Liver (tissue), 8 donors: ENCODE measurements at regions not wholly inside any gene's neighbourhood (a gene's known extent, or its start where the extent isn't known, plus 50 kb on each side); places are given as distances from the start of the nearest gene placed in this dataset.

Experiments used
- DNase-seq: peaks from one replicate; pipeline ENCODE4 v3.0.0-alpha.2; 2017; ENCODE audit warnings: low spot score
- H3K27ac ChIP-seq, 2 donors: one replicate each; pipeline ENCODE4 v1.7.0; 2013; ENCODE audit warnings: inconsistent platforms in 2 of 2, low read length in 2 of 2, control low read depth in 1 of 2, low read depth in 1 of 2, mild to moderate bottlenecking in 1 of 2
- H3K27me3 ChIP-seq, 4 donors: one replicate each; pipeline versions ENCODE4 v1.6.1 to v1.7.0; 2013; ENCODE audit warnings: low read length in 3 of 4, inconsistent platforms in 1 of 4, mild to moderate bottlenecking in 1 of 4, moderate library complexity in 1 of 4; ENCODE audit not compliant: control insufficient read depth in 4 of 4, insufficient read depth in 4 of 4
- H3K36me3 ChIP-seq, 4 donors: one replicate each; pipeline versions ENCODE4 v1.6.1 to v1.7.0; 2013; ENCODE audit warnings: low read length in 3 of 4, mild to moderate bottlenecking in 3 of 4, low read depth in 1 of 4, moderate library complexity in 1 of 4; ENCODE audit not compliant: control insufficient read depth in 4 of 4, insufficient read depth in 3 of 4
- H3K4me1 ChIP-seq, 4 donors: one replicate each; pipeline versions ENCODE4 v1.6.1 to v1.7.0; 2013; ENCODE audit warnings: low read length in 3 of 4, mild to moderate bottlenecking in 3 of 4, moderate library complexity in 1 of 4; ENCODE audit not compliant: control insufficient read depth in 4 of 4, insufficient read depth in 4 of 4
- H3K4me3 ChIP-seq, 3 donors: one replicate each; pipeline versions ENCODE4 v1.6.1 to v1.7.0; 2013; ENCODE audit warnings: low read length in 3 of 3, control low read depth in 1 of 3, low read depth in 1 of 3, mild to moderate bottlenecking in 1 of 3
- H3K9ac ChIP-seq, 2 donors: one replicate each; pipeline ENCODE4 v1.7.0; 2013; ENCODE audit warnings: low read length in 2 of 2, mild to moderate bottlenecking in 2 of 2, moderate library complexity in 2 of 2, control low read depth in 1 of 2, low read depth in 1 of 2
- H3K9me3 ChIP-seq, 4 donors: one replicate each; pipeline versions ENCODE4 v1.6.1 to v1.7.0; 2013; ENCODE audit warnings: low read length in 3 of 4; ENCODE audit not compliant: control insufficient read depth in 4 of 4
- ATF3 ChIP-seq: IDR thresholded peaks from 2 replicates; pipeline ENCODE4 v1.6.1; 2016; ENCODE audit warnings: antibody characterized with exemption
- CTCF ChIP-seq: fragments of 150-350 bp; IDR thresholded peaks from 2 replicates; pipeline ENCODE4 v1.5.1; 2017; ENCODE audit warnings: improper control_type of control experiment, low read depth, low read length; ENCODE audit not compliant: missing input control
- EGR1 ChIP-seq, 2 donors: IDR thresholded peaks; 2 replicates each; pipeline ENCODE4 v1.6.1; 2016 to 2018; ENCODE audit warnings: antibody characterized with exemption in 2 of 2, low read depth in 2 of 2
- FOXA2 ChIP-seq: IDR thresholded peaks from 2 replicates; pipeline ENCODE4 v1.6.1; 2016; ENCODE audit warnings: antibody characterized with exemption
- GABPA ChIP-seq, 2 donors: IDR thresholded peaks in 1 of 2; conservative IDR thresholded peaks in 1 of 2; 2 replicates each; pipeline ENCODE4 v1.6.1; 2016; ENCODE audit warnings: antibody characterized with exemption in 2 of 2, mild to moderate bottlenecking in 1 of 2, moderate library complexity in 1 of 2
- HNF4A ChIP-seq, 2 donors: conservative IDR thresholded peaks; 2 replicates each; pipeline ENCODE4 v1.6.1; 2016; ENCODE audit warnings: antibody characterized with exemption in 2 of 2, mild to moderate bottlenecking in 2 of 2
- JUND ChIP-seq, 2 donors: IDR thresholded peaks; 2 replicates each; pipeline ENCODE4 v1.6.1; 2016; ENCODE audit warnings: antibody characterized with exemption in 2 of 2
- MAX ChIP-seq: IDR thresholded peaks from 2 replicates; pipeline ENCODE4 v1.6.1; 2016; ENCODE audit warnings: antibody characterized with exemption
- NR2F2 ChIP-seq: IDR thresholded peaks from 2 replicates; pipeline ENCODE4 v1.6.1; 2016; ENCODE audit warnings: antibody characterized with exemption
- REST ChIP-seq: IDR thresholded peaks from 2 replicates; pipeline ENCODE4 v1.6.1; 2016; ENCODE audit warnings: antibody characterized with exemption, mild to moderate bottlenecking
- RXRA ChIP-seq, 2 donors: IDR thresholded peaks; 2 replicates each; pipeline ENCODE4 v1.6.1; 2017 to 2018; ENCODE audit warnings: antibody characterized with exemption in 2 of 2, mild to moderate bottlenecking in 1 of 2
- SP1 ChIP-seq: IDR thresholded peaks from 2 replicates; pipeline ENCODE4 v1.6.1; 2018; ENCODE audit warnings: antibody characterized with exemption, mild to moderate bottlenecking
- TAF1 ChIP-seq: conservative IDR thresholded peaks from 2 replicates; pipeline ENCODE4 v1.6.1; 2016; ENCODE audit warnings: antibody characterized with exemption, mild to moderate bottlenecking
- YY1 ChIP-seq: IDR thresholded peaks from 2 replicates; pipeline ENCODE4 v1.6.1; 2016; ENCODE audit warnings: antibody characterized with exemption, mild to moderate bottlenecking
- ZBTB33 ChIP-seq: IDR thresholded peaks from 2 replicates; pipeline ENCODE4 v1.6.1; 2016; ENCODE audit warnings: antibody characterized with exemption
- WGBS: extraction: QIAGEN DNeasy Blood & Tissue Kit; methylation state at CpG from one replicate; pipeline ENCODE4 v1.1.7; 2013; 5-methylcytosine and 5-hydroxymethylcytosine counted together
- donor health status: healthy.
- donor health status: healthy.
- donor health status: healthy.
- donor health status: healthy.
- donor health status: healthy.

GRCh38 chr1:218728898-218729565, 383.9 kb downstream of the TGFB2 start:
- WGBS: 54% methylated on average over 1 of the region's 1 CpG

GRCh38 chr1:218735436-218736032, 390.4 kb downstream of the TGFB2 start:
- Histone ChIP-seq H3K4me1 (no peaks in the 10 kb centered on the region), H3K27me3 (no peaks in the 10 kb centered on the region), H3K27ac (no peak overlapping the region), H3K36me3 (no peaks in the 10 kb centered on the region), H3K9me3 (peaks cover 0 to 5% (median under 1%) of the 10 kb centered on the region in 4 donors), H3K4me3 (no peak overlapping the region), H3K9ac (no peak overlapping the region)
- TF ChIP-seq JUND (IDR thresholded peaks at IDR 0.05): no peak
- no peak for TF ChIP-seq FOXA2
- TF ChIP-seq RXRA (IDR thresholded peaks at IDR 0.05): no peak
- TF ChIP-seq GABPA (IDR thresholded peaks at IDR 0.05 in 1 of 2, conservative IDR thresholded peaks at IDR 0.05 in 1 of 2): no peak
- TF ChIP-seq YY1: no peak
- no peak for TF ChIP-seq ATF3
- no peak for TF ChIP-seq HNF4A (conservative IDR thresholded peaks at IDR 0.05)
- no peak for TF ChIP-seq ZBTB33
- no peak for DNase-seq

More at GRCh38 chr1:218728898-218729565, 383.9 kb downstream of the TGFB2 start:
- TF ChIP-seq GABPA (IDR thresholded peaks at IDR 0.05 in 1 of 2, conservative IDR thresholded peaks at IDR 0.05 in 1 of 2): no peak
- Histone ChIP-seq H3K9me3 (peaks cover 0 to 5% (median under 1%) of the 10 kb centered on the region in 4 donors), H3K4me1 (no peaks in the 10 kb centered on the region), H3K4me3 (no peak overlapping the region), H3K27me3 (no peaks in the 10 kb centered on the region), H3K36me3 (no peaks in the 10 kb centered on the region), H3K9ac (no peak overlapping the region), H3K27ac (no peak overlapping the region)
- no peak for DNase-seq

GRCh38 chr1:218739426-218739825, 394.3 kb downstream of the TGFB2 start:
- Histone ChIP-seq H3K9me3 (no peaks in the 10 kb centered on the region), H3K4me1 (no peaks in the 10 kb centered on the region), H3K27me3 (no peaks in the 10 kb centered on the region), H3K4me3 (no peak overlapping the region), H3K9ac (no peak overlapping the region), H3K36me3 (no peaks in the 10 kb centered on the region), H3K27ac (no peak overlapping the region)
- no peak for DNase-seq
- 60% methylated on average over 4 of the region's 4 CpGs for WGBS
- no peak for TF ChIP-seq YY1
- no peak for TF ChIP-seq CTCF
- TF ChIP-seq GABPA (IDR thresholded peaks at IDR 0.05 in 1 of 2, conservative IDR thresholded peaks at IDR 0.05 in 1 of 2): no peak
- TF ChIP-seq FOXA2: no peak
- no peak for TF ChIP-seq ZBTB33
- no peak for TF ChIP-seq HNF4A (conservative IDR thresholded peaks at IDR 0.05)
- TF ChIP-seq MAX: no peak
- no peak for TF ChIP-seq RXRA (IDR thresholded peaks at IDR 0.05)
- no peak for TF ChIP-seq EGR1 (IDR thresholded peaks at IDR 0.05; ENCODE audit: low read depth in 2 of 2)
- no peak for TF ChIP-seq JUND (IDR thresholded peaks at IDR 0.05)
- no peak for TF ChIP-seq NR2F2
- no peak for TF ChIP-seq TAF1
- no peak for TF ChIP-seq REST
- TF ChIP-seq SP1: no peak
- no peak for TF ChIP-seq ATF3
